M059J (cell line): ENCODE measurements at regions not wholly inside any gene's neighbourhood (a gene's known extent, or its start where the extent isn't known, plus 50 kb on each side); places are given as distances from the start of the nearest gene placed in this dataset.
"Not testable (repeated sequence)": the region's sequence is repeated elsewhere in the genome, so short reads cannot be mapped to it uniquely, and the experiment has no call there.

Source experiments
- DNase-seq: peaks from one replicate; pipeline ENCODE4 v3.0.0-alpha.2; 2012; ENCODE audit warnings: low read depth

DNA sequence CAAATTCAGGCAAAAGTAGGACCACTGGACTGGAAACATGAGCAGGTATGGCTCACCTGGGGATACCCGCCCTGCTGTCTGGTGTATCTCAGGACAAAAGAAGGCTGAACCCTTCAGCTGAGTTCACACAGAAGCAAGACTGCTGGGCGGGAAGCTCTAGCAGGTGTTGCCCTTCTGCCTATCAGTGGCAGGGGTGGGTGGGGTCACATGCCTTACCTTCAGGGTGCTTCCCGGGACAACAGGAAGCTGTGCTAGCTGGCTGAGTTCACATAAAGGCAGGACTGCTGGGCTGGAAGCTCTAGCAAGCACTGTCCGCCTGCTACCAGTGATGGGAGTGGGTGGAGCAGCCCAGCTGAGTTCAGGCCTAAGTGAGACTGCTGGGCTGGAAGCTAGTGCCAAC is 498.8 kb upstream of the ZNF608 start:
- DNase-seq = no peak

DNA sequence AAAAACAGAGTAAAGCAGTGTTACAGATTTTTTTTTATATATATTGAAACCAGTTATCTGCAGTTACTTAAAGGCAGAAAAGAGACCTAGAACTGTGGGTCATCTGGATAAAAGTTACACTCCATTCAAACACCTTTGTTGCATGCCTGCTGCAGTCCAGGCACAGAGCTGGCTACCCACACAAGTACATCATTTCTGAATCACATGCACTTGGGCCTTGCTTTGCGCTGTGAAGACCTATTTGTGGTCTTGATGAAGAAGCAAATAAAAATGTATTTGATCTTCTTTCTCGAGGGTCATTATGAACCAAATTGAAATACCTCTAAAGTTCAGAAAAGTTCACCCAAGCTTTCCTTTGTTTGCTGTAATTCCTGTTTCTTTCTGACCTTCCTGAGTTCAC is 503.0 kb upstream of the ZNF608 start:
- DNase-seq = peak; percentile 20

DNA sequence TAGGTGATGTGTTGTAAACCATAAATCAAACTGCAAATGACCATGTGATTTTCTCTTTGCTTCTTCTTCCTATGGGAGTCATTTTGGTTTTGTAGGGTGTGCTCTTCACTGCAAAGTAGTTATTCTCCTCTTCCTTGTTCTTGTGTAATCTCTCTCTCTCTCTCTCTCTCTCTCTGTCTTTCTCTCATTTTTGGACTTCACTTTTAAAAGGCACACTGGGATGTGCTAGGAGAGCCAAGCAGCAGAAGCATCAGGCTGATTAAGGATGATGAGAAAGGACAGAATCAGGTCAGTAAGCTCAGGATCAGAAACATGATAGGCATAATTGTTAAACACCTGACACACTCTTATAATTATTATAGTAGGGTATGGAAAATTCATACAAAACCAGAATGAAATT is 505.3 kb upstream of the ZNF608 start:
- no peak for DNase-seq

DNA sequence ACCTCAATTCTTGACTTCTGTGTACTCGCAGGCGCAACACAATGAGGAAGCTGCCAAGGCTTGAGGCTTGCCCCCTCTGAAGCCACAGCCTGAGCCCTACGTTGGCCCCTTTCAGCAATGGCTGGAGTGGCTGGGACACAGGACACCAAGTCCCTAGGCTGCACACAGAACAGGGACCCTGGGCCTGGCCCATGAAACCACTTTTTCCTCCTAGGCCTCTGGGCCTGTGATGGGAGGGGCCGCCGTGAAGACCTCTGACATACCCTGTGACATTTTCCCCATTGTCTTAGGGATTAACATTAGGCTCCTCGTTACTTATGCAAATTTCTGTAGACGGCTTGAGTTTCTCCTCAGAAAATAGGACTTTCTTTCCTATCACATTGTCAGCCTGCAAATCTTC is 507.2 kb upstream of the ZNF608 start:
- not testable (repeated sequence) for DNase-seq

DNA sequence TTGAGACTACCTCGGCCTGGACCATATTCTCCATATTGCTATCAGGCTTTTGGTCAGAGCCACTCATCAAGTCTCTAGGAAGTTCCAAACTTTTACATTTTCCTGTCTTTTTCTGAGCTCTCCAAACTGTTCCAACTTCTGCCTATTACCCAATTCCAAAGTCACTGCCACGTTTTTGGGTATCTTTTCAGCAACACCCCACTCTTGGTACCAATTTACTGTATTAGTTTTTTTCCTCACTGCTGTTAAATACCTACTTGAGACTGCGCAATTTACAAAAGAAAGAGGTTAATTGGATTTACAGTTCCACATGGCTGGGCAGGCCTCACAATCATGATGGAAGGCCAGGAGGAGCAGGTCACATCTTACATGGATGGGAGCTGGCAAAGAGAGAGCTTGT is 507.8 kb upstream of the ZNF608 start:
- no peak for DNase-seq

DNA sequence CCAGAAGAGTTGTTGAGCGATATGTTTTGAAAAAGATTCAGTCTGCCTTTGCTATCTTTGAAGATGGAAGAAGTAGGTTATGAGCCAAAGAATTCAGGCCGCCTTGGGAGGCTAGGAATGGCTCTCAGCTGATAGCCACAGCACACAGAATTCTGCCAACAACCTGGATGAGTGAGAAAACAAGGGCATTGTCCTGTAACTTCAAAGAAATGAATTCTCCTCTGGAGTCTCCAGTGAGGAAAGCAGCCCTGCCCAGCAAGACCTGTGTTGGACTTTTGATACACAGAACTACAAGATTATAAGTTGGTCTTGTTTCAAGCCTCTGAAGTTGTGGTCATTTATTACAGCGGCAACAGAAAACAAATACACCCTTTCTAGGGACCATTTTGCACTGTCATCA is 509.9 kb upstream of the ZNF608 start:
- DNase-seq = no peak

DNA sequence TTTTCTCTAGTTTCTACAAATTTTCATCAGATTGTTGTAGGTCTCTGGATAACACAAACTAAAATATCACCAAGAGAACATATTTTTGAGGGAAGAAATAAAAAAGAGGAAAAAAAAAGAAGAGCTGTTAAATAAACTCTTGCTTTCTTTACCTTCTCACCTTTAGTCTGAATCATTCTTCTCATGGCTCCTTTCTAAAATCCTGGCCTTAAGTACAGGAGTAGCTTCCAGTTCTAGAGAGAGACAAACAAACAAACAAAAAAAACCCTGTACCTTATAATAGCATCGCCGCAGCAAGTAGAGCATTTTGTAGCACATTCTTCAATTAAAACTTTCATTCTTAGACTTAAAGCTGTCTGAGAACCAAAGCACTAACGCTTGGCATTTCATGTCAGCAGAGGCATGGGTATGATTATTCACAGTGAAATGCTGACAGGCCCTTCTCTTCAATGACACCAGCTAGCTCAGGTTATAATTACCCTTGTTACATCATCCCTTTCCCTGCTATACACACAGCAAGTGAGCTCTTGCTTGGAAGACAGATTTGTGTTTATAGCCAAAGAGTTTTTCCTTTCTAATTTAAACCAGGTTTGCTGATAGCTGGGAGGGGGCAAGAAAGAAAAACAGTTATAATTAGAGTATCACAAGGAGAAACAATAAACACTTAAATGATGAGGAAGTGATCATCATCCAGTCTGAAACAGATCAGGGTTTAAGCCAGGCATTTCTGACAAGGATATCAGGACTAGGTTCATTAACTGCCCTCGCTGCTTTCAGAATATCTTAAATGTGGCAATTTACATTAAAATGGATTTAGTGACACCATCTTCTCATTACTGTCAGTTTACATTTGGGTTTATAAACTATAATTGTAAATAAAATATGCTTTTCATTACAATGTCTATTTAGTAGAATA is 510.9 kb upstream of the ZNF608 start:
- DNase-seq = no peak

DNA sequence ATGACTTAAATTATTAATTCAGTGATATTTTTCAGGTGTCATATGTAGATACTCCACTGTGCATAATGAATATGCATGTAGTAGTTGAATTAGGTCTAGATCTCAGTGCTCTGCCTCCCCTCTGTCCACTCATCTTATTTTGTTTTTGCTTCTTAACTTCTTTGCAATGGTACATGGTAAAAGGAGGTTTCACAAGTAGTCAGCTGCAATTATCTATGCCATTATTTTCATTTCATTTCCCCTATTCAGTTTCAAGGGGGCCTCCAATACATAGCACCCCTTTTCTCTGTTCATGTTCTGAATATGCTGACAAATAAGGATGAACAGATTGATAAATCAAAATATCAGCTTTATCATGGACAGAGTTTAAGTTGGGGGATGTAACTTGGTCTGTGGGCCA is 511.6 kb upstream of the ZNF608 start:
- no peak for DNase-seq

DNA sequence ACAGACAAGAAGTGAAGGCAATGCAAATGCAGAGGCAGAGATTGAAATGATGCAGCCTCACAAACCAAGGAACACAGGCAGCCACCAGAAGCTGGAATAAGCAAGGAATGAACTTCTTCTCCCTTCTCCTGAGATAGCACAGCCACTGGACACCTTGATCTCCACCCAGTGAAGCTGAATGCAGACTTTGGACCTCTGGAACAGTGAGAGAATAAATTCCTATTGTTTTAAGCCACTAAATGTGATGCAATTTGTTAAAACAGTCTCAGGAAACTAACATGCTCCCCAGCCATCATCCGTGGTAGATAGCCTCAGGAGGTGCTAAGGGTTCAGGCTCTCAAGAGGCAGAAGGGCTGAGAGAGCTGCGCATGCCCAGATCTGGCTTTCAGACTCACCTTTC is 512.2 kb upstream of the ZNF608 start:
- no peak for DNase-seq

DNA sequence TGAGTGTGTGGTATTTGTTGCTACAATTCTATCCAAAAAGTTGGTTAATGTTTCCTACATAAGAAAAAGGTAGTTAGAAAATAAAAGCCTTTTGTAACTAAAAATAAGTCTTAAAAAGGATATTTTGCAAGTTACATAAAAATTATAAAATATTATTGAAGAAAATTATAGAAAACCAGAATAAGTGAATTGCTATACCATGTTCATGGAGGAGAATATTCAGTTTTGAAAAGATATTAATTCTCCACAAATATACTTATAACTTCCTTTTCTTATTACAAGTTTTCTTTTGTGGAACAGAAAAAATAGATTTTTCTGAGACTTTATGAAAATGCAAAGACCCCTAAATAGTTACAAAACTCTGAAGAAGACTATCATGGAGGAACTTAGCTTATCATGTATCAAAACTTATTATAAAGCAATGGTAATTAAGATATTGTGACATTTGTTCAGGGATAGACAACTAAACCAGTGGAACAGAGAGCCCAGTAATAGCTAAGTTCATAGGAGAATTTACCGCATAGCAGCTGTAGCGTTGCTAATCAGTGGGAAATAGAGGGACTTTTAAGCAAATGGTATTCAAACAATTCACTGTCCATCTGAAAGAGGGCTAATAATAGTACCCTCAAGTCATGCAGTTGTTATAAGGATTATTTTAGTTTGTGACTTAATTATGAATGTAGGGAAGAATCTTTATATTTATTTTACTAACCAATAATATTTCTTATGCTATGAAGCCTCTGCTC is 515.2 kb upstream of the ZNF608 start:
- no peak for DNase-seq

DNA sequence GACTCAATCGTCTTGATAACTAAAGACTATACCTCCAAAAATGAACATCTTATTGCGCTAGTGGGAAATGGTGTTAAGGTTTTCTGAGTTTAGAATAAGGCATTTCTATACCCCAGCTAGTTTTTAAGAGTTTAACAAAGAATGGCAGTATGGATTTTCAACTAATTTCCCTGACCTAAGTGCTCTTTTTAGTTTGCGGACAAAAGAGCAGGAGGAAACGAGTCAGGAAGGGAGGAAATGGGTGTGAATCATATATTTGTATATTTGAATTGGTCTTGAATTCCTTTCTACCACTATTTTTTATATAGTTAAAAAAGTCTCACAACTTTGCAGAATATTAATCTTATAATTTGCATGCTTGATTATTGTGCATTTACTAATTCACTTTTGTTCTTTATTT is 516.3 kb upstream of the ZNF608 start:
- no peak for DNase-seq

DNA sequence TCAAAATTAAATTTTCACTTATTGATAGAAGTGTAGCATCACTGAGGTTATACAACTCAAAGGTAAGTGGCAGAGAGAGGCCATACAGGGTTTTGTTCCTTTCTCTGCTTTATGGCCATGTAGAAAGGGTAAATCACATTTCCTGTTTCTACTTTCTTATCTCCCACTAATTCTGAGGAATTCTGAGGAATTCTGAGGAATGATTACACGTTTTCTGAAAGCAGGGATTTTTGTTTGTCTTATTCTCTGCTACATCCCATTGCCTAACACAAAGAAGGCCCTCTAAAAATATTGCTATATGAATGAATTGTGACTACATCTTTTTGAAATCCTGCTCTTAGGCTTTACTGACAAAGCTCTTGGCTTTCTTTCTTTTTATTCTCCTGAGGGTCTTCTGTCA is 516.9 kb upstream of the ZNF608 start:
- DNase-seq = no peak

DNA sequence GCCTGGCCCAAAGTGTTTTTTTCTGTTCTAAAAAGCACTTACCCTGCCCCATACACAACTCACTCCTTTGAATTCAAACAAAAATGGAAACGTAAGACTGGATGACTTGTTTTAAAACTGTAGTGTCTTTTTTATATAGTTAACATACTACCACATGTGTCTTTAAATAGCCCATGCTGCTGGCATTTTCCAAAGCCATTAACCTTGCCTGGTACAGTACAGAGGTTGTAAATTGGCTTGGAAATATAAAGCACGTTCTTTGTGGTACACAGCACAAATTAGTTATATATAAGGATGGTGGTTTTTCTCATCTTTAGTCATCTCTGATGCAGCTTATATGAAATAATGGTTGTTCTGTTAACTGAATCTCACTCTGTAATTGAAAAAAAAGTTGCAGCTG is 519.7 kb upstream of the ZNF608 start:
- DNase-seq = no peak

DNA sequence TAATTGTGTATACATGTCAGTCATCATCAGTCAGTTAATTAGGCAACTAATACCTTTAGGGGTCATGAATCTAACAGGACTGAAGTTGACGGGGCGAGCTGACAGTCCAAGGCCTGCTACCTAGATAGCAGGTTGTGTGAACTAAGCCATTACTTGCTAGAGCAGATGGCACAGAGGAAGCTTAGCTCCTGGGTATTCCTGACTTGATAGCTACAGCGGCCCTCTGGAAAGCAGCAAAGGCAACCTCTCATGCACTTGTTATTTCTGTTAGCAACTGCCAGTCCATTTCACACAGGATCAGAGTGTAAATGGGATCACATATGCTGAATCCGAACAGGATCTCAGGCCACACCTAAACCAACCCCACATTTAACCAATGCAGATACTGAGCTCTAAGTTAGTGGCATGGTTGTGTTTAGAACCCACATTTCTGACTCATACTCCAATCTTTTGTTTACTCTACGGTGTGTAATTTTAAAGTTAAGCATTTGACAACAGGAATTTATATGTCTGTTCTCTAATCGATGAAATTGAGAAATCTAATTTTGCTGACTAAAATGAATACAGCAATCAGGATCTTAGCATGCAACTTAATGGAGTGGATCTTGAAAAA is 521.3 kb upstream of the ZNF608 start:
- DNase-seq = peak; percentile 14

DNA sequence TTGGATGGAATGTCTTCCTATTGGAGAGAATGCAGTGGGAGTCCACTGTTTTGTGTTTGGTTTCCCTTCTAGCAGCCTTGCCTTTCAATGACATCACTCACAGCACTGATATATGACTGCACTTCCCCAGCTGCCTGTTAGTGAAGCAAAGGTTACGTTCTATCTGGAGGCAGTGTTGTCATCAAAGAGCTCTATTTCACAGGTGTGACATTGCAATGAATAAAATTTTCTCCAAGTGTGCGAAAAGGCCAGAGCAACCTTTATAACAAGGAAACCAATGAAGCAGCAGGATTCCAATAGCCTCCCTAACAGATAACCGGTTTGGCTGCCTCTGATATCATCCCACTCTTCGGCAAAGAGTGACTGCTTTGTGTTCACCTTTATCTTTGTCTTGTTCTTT is 523.5 kb upstream of the ZNF608 start:
- no peak for DNase-seq

DNA sequence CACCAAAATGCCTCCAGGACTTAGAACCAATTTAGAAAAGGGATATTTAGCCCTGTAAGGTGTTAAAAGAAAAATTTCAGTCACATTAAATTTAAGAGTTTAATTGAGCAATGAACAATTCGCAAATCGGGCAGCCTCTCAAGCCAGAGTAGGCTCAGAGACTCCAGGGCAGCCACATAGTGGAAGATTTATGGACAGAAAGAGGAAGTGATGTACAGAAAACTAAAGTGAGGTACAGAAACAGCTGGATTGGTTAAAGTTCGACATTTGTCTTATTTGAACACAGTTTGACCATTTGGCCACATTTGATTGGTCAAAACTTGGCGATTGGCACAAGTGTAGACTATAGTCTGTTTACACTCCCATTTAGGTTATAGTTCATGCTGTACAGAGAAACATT is 525.9 kb upstream of the ZNF608 start:
- no peak for DNase-seq

DNA sequence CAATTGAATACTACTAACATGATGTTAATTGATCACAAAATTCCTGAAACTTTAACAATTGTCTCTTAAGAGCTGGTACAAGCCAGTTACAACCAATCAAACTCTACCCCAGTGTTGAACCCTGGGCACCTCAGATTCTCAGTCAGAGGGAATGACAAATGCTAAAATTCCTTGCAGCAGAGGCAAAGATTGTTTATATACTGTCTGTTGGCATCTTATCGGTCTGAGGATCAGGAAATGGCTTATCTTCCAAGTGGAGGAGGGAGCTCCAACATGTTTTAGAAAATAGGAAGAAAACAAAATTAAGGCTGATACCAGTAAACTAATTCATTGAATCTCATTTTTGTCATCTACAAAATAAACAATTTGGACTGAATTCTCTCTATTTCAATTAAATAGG is 527.8 kb upstream of the ZNF608 start:
- peak; percentile 73 for DNase-seq

DNA sequence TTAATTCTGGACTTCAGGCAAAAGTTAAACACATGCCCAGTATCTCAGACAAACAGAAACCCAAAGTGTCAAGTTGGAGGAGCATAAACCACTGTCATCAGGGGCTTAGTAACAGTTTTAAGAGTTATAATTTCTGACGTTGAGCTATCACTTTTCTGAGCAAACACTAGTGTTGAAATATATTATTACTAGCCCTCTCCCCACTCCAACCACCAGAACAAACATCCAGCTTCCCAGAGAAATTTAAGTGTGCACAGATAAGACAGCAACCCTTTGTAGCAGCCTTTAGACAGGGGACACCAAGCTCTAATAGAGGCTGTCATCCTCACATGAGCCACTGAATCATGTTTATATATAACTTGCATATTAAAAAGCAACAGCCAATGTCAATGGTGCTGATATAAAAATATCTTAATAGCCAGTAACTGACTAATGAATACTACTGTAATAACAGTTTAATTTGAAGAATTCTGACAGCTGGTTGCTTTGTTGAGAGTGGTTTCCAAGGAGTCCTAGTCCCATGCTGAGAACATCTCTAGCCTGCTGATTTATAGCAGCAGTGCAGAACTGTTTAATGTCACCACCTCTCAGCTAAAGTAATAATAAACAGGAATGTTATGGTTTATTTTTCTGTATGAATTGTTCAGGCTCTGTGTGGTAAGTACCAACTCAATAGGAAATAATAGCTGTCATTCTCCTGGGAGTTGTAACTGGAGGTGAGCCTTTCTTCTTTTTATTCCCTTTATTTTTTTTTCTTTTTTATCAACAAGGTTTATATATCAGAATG is 528.7 kb upstream of the ZNF608 start:
- peak; percentile 56 for DNase-seq

DNA sequence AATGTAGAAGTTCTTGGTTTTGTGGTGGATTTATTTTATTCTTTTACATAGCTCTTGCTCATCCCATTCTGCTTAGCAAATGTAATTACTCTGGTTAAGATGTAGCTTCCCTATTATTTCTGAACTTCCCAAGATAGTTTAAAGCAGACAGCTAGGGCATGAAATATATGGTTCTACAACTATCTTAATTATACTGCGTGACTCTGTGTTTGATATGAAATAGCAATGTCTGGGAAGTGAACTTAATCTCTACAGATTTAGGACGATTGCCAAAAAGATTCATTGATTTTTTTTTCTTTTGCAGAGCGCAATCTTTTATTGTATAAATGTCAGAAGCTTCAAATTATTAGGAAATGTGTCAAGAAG is 529.3 kb upstream of the ZNF608 start:
- no peak for DNase-seq

DNA sequence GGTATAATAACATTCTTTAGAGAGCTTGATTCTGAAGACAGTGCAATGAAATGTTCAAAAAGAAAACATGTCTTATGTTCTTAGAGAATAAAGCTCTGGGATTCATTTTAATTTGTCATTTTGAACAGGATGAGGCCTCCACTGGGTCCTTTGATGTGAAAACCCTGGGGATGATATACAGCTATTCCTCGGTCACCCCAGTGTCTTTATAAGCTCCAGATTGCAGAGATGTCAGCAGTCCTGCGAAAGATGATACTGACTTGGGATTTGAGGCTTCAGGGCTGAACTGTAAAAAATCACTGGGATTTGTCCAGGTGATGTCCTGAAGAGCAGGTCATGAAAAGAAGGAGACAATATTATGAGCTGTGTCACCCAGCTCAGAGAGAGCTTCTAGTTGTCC is 529.7 kb upstream of the ZNF608 start:
- no peak for DNase-seq

DNA sequence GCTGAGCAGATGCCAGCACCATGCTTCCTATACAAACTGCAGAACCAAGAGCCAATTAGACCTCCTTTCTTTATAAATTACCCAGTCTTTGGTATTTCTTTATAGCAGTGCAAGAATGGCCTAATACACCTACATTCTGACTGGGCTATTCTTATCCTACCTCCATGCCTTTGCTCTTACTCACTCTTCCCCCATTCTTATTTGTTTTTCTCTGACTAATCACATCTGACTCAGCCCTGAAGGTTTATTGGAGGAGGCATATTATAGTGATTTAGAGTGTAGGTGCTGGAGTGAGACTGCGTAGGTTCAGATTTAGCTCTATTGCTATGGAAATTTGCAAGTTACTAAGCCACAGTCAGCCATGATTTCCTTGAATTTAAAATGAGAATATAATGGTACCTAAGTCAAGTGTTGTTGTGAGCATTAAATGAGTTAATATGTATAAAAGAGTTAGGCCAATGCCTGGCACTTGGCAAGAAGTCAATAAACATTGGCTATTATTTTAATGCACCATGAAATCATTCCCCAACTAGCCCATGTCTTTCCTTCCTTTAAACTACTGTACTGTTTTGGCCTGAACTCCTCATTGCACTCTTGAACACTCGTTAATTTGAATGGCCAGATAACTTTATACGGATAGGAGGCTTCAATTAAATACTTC is 531.2 kb upstream of the ZNF608 start:
- peak; percentile 97 for DNase-seq

DNA sequence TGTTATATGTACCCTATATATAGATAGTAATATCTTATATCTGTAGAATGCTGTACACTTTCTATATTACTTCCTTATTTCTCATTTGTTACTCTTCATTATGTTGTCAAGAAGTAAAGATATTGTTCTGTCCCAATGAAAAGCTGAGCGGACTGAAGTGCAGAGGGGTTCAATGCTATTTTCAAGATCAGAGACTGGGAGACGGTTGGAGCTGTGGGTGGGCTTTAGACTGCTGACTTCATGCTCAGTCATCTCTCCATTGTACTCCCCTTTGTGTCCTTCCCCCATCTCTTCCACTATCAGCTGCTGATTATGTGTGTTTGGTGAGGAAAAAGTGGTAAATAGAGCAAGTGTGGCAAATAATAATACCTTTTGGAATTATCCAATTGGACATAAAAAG is 532.3 kb upstream of the ZNF608 start:
- no peak for DNase-seq
